GM21825 (cell line): ENCODE measurements at regions not wholly inside any gene's neighbourhood (a gene's known extent, or its start where the extent isn't known, plus 50 kb on each side); places are given as distances from the start of the nearest gene placed in this dataset.

Experiments used
- ATAC-seq: cut with Tn5 transposase; IDR thresholded peaks from one replicate; pipeline ENCODE4 v1.9.1; 2021; ENCODE audit warnings: mild to moderate bottlenecking, moderate library complexity; ENCODE audit not compliant: unreplicated experiment

DNA sequence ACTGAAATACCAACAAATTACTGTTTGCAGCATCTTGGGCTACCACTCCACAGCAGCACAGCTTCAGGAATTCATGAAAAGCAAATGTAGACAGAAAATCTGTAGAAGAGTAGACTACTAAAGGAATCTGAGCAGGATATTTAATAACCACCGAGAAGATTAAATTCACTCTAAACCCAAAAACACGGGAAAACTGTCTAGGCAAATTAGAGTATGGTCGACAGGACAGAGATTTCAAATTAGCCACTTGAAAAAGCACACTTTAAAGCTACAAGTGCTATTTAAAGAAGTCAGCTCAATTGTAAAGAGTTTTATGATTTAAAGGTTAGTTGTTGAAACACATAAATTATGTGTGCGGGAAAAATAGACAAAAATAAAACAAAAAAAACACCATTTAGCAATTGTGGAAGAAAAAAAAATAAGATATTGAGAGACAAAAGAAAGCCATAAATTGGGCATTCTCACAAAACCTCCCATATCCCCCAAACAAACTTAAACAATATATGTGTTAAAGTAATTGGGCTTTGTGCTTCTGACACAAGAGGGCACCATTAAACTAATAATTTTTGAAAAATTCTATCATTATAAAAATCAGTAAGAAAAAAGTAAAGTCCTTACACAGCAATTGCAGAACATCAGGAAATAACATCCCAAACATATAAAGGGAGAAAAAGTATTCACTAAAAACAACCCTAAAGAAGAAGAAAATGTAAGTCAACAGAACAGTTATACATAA is 880.8 kb downstream of the TECRL start:
- no peak for ATAC-seq

DNA sequence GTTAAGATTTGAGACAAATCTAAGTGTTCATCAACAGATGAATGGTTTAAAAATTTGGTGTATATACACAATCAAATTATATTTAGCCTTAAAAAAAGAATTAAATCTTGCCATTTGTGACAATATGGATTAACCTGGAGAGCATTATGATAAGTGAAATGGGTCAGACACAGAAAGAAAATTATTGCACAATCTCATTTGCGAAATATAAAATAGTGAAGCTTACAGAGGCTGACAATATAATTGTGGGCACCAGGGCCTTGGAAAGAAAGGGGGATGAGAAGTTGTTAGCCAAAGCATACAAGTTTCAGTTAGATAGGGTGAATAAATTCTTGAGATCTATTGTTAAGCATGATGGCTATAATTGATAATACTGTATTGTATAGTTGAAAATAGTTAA is 883.0 kb downstream of the TECRL start:
- ATAC-seq = no peak

DNA sequence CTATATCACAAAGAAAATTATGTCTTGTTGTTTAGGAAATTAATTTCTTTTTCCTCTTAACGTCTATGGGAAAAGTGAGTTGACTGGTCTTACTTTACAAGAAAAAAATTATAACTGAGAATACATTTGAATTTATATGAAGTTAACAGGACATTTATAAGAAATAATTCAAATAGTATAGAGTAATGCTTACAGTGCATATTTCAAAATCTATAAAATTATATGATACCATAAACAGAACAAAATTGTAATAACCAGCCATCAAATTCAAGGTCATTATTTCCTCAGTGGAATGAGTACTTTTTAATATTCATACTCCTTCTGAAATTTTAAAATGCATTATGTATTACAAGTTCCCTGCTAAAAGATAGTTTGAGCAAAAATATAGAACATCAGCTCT is 884.5 kb downstream of the TECRL start:
- no peak for ATAC-seq

DNA sequence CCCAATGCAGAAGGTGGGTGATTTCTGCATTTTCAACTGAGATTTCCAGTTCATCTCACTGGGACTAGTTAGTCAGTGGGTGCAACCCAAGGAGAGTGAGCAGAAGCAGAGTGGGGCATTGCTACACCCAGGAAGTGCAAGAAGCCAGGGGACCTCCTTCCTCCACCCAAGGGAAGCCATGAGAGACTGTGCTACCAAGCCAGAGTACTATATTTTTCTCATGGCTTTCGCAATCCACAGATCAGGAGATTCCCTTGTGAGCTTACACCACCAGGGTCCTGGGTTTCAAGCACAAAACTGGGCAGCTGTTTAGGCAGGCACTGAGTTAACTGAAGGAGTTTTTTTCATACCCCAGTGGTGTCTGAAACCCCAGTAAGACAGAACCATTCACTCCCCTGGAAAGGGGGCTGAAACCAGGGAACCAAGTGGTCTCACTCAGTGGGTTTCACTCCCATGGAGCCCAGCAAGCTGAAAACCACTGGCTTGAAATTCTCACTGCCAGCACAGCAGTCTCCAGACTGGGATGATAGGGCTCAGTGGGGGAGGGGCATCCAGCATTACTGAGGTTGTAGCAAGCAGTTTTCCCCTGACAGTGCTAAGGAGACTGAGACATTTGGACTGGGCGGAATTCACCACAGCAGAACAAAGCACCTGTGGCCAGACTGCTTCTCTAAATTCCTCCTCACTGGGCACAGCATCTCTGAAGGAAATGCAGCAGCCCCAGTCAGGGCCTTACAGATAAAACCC is 903.4 kb downstream of the TECRL start:
- no peak for ATAC-seq

DNA sequence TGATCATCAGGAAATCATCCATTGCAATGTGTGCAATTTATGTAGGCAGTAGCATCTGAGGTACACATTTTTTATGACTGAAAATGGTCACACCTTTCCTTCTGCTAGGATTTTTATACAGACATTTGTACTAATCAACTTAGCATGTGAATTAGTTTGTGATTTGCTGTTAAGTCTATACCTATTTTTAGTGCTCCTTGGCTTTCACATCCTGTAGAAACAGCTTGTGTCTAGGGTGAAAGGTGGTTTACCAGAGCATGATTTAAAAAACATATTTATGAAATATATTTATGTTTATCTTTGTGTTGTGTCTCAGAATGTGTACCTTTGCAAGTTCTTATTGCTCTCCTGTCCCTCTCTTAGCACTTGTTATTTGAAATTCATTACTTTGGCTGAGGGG is 916.0 kb downstream of the TECRL start:
- ATAC-seq = no peak

DNA sequence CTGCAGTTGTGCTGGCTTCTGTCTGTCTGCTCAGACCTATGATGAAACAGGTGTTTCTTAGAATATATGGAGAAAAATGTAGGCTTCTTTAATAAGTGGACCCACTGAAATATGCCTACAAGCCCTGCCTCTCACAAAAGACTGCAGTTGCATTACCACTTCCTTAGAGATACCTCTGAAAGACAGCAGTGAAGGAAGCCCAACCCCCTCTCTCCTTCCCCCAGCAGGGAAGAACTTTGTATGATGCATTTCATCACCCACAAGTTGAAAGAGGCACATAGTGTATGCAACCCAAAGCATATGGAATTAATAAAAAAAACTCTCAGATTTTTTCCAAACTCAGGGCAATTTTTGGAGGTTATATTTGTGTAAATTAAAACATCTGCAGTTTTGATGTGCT is 916.7 kb downstream of the TECRL start:
- no peak for ATAC-seq

DNA sequence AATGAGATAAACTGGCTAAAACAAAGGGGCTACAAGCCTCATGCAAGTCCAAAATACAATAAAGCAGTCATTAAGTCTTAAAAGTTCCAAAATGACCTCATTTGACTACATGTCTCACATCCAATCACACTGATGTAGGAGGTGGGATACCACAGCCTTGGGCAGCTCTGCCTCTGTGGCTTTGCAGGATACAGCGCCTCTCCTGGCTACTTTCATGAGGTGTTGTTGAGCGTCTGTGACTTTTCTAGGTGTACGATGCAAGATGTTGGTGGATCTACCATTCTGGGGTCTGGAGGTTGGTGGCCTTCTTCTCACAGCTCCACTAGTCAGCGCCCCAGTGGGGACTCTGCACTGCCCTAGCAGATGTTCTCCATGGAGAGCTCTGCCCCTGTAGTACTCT is 944.9 kb downstream of the TECRL start:
- ATAC-seq = no peak

DNA sequence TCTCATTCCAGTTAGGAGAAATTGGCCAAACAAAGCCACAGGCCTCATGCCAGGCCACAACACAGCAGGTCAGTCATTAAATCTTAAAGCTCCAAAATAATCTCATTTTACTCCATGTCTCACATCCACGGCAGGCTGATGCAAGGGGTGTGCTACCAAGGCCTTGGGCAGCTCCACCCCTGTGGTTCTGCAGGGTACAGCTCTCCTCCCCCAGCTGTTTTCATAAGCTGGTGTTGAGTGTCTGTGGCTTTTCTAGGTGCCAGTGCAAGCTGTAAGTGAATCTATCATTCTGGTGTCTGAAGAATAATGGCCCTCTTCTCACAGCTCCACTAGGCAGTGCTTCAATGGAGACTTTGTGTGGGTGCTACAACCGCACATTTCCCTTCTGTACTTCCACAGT is 949.2 kb downstream of the TECRL start:
- ATAC-seq = no peak

DNA sequence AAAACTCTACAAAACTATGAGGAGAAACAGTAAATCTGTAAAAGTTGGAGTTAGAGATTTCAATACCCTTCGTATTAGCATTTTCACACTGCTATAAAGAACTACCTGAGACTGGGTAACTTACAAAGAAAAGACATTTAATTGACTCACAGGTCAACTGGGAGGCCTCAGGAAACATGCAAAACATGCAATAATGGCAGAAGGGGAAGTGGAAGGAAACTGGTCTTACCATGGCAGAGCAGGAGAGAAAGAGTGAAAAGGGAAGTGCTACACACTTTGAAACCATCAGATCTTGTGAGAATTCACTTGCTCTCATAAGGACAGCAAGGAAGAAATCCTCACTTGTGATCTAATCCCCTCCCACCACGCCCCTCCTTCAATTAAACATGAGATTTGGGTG is 949.9 kb downstream of the TECRL start:
- ATAC-seq = no peak

DNA sequence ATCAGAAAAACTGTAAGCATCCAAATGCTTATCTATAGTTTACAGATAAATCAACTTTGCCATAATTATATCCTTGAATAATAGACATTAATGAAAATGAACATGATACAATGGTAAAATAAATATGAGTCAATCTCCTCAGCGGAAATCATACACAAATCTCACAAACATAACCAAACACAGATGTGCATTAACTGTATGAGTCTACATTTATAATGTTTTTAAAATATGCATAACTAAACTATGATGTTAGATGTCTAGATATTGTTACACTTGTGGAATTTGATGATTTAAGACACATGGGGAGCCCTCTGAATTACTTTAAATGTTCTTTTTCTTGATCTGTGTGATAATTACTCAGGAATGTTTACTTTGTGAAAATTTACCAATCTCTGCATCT is 951.2 kb downstream of the TECRL start:
- ATAC-seq = no peak

DNA sequence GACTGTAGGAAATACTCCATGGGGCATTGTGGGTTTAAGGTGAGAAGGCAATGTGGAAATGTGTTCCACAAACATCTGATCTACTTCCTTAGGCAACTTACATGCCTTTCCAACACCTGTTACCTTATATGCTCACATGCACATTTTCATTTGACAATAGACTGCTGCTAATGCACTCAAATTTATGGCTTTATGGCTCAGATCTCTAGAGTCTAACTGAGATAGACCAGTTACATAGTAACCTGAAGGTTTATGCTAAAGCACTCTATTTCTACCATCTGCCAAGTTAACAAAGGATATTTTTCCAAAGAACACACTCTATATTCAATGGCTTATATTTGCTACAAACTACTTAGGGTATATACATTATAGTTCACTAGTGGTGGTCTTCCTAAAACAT is 969.0 kb downstream of the TECRL start:
- no peak for ATAC-seq

DNA sequence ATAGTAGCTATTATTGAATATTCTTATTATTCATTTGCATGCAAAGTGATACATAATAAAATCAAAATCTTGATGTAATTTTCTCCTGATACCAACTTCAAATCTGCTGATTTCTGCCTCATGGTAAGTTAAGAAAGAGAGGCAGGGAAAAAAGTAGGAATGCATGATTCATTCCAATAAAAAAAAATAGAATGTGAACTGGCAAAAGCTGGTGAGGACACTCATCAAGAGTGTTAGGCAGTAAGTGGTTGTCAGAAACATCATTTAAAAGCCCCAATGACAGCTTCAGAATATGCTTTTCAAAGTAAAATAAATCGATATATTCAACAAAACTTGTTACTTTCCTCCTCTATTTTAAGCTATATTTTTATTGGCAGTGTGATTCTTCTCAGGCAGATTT is 979.1 kb downstream of the TECRL start:
- ATAC-seq = no peak

DNA sequence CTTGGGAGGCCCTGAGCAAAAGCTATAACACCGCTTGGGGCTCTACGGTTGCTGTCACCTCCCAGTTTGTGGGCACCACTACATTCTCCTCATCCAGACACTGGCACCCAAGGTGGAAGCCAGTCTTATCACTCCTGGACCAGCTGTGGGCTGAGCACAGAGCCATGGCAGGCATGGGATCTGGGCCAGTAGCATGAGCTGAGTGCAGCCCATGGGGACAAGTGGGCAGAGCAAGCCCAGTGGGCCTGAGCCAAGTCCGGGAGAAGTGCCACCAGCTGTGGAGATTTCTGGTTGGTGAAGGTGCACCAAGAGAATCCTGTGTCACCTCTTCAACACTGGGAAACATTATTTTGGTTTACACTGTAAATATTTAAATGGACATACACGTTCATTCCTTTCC is 1013.0 kb downstream of the TECRL start:
- no peak for ATAC-seq

DNA sequence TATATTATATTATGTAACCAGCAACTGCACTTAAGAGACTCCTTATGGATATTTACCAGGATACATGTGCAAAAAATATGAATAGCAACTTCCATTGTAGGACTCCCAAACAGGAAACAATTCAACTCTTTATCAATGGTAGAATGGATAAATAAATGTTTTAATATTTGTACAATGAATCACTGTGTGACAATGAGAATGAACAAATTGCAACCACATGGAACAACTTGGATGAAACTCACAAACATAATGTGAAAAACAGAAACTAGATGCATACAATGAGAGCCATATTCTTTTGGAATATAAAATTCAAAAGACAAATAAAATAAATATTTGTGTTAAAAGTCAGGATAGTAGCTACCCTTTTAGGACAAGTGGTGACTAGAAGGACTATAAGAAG is 1015.7 kb downstream of the TECRL start:
- ATAC-seq = no peak

DNA sequence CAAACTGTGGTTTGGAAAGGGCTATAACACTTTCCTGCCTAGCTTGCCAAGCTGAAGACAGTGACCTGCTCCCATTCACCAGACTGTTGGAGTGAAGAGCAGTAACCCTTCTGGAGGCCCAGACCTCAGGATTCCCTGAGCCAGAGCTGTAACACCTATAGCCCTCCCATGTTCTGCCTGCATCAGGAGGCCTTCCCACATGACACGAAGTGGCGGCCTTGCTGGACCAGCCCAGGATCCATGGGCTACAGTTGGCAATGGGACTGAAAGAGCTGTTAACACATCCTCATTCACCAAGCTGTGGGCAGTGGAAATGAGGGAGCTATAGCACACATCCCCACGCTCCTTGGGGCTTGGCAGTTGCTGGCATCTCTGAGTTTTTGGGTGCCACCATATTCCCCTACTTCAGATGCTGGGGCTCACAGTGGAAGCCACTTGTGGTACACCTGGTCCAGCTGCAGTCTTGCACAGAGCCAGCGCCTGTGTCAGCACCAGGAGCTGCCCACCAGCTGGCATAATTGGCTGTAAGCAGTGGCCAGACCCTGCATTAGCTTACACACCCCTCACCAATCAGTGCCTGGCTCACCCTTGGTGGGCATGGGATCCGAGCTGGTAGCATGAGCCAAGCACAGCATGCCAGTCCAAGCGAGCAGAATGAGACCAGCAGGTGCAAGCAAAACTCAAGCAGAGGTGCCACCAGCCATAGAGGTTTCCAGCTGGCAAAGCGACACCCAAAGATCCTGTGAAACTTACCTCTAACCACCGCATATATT is 1029.3 kb downstream of the TECRL start:
- no peak for ATAC-seq

DNA sequence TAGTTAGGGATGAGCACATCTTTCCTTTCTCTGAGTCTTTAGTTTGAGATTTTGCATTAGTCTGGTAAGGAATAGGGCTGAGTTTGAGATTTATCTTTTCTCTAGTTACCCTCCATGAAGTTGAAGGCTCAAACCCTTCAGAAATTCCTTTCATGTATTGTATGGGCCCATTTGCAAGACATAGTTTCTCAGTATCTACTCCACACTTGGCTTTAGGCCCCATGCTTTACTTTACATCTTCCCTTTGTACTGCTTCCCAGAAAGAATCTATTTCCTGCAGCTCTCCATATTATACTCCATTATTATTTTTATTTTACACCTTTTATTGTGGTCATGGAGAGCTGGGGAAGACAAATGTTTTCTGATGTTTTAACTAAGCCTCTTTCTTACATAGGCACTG is 1038.2 kb downstream of the TECRL start:
- no peak for ATAC-seq

DNA sequence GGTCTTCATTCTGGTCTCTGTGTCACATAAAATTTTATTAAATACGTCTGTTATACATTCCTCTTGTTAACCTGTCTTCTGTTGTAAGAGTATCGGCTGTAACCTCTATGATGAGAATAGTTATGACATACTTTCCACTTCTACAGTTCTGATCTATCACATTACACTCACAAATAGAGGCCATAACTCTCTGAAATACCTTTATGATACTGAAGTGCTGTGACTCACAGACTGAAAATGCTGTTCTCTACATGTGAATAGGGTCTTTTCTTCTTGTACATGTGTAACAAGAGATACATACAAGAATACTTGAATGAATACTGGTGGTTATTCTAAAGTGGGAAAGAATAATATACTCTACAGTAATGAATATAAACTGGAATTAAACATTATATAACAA is 1047.6 kb downstream of the TECRL start:
- ATAC-seq = no peak

DNA sequence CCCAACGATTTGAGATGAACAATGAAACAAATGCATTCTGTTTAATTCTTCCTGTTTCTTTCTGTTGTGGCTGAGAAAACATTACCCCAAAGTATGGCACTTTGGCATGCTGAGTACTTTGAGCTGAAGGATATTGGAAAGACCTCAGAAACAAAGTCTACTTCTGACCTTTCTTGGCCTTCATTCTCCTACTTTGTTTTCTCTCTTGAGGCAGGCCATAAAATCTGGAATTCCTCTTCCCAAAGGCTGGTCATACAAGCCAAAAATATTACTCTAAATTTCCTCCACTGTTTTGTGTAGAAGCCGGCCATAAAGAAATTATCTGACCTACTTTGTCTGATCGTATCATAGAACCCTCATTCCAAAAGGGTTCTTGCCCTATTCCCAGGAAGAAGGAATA is 1048.2 kb downstream of the TECRL start:
- no peak for ATAC-seq

DNA sequence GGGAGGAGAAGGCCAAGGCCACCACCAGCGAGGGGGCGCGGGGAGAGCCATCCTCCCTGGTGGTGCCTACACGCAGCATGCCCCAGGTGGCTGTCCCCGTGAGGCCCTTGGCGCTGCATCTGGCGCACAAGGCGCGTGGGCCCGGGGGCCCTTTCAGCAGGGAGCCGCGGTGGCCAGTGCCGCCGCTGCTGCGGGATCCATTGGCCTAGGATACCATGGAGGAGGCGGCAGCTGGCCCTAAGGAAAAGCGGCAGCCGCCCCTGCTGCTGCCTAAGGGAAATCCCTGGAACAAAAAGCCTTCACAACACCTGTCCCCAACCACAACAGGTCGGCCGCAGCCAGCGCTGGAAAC is 1059.6 kb downstream of the TECRL start:
- no peak for ATAC-seq

DNA sequence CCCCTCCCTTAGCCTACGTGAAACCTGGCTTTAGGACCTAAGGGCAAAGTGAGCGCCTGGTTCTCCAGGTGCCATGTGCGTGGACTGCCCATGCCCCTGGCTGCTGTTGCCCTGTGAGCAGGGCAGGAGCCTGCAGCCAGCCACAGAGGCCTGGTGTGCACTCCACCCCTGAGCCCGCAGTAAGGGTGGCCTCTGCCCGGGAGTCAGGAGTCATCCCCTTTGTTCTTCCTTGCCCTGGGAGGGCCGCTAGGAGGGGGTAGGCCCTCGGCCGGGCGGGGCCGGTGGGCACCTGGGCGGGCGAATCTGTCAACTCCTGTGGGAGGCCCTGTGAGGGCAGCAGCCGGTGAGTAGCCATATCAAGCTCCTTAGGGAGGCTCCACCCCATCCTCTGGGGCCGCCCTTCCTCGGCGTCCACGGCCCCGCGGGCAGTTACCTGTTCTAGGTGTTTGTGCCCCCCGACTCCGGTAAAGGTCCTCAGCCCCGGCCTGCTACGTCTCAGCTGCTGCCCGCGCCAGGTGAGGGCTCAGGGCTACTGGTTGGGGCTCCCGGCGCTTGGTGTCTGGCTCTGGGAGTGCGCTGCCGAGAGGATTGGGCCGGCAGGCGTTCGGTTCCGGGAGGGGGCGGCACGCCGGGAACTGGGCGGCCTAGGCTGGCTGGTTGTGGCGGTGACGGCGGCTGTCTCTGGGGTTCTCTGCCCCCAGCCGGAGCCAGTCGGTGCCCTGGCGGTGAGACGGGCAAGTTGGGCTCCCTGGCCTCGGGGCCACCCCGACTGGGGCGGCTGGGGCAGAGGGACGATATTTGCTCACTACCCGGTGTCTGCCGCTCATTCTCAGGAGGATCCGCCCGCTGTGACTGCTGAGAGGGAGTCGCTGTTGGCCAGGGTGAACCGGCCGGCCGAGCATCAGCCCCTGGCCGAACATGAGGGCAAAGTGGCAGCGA is 1060.2 kb downstream of the TECRL start:
- ATAC-seq = no peak

DNA sequence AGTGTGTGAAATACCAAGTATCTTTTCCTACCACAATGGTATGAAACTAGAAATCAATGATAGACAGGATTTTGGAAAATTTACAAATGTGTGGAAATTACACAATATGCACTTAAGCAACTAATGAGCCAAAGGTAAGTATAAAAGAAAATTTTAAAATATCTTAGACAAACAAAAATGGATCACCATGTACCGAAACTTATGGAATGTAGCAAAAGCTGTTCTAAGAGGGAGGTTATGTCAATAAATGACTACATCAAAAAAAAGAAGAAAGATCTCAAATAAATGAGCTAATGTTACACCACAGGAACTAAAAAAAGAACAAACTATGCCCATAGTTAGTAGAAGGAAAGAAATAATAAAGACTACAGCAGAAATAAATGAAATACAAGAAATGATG is 1084.1 kb downstream of the TECRL start:
- no peak for ATAC-seq
